Spinal cord (tissue), 9 donors: ENCODE measurements at regions not wholly inside any gene's neighbourhood (a gene's known extent, or its start where the extent isn't known, plus 50 kb on each side); places are given as distances from the start of the nearest gene placed in this dataset.

Experiments used
- DNase-seq, 6 donors: peaks; one replicate each; pipeline versions ENCODE4 v3.0.0 to v3.0.0-alpha.2; 2013 to 2015; ENCODE audit warnings: low spot score in 6 of 6, low read depth in 4 of 6
- H3K27ac ChIP-seq: one replicate; pipeline ENCODE4 v1.5.1; 2013; ENCODE audit warnings: low read depth, low read length, control low read depth
- H3K27me3 ChIP-seq: one replicate; pipeline ENCODE4 v1.6.1; 2013; ENCODE audit warnings: low read length; ENCODE audit not compliant: control insufficient read depth, insufficient read depth
- H3K36me3 ChIP-seq: one replicate; pipeline ENCODE4 v1.6.1; 2013; ENCODE audit warnings: low read length; ENCODE audit not compliant: control insufficient read depth, insufficient read depth
- H3K4me1 ChIP-seq: one replicate; pipeline ENCODE4 v1.6.1; 2013; ENCODE audit warnings: low read length; ENCODE audit not compliant: control insufficient read depth, insufficient read depth
- H3K4me3 ChIP-seq: one replicate; pipeline ENCODE4 v1.5.1; 2013; ENCODE audit warnings: low read depth, low read length, control low read depth
- H3K9me3 ChIP-seq: one replicate; pipeline ENCODE4 v1.6.1; 2013; ENCODE audit warnings: low read length; ENCODE audit not compliant: control insufficient read depth, insufficient read depth
- WGBS: methylation state at CpG from one replicate; pipeline ENCODE4 v1.1.5; 2013; ENCODE audit warnings: missing lambda C conversion rate; ENCODE audit not compliant: insufficient coverage; 5-methylcytosine and 5-hydroxymethylcytosine counted together
- donor health status: healthy.

- no peaks in the 10 kb centered on the region for H3K36me3 ChIP-seq
- no peaks in the 10 kb centered on the region for H3K27me3 ChIP-seq
- peaks cover 1% of the 10 kb centered on the region for H3K9me3 ChIP-seq
- no CpG with 5 or more reads among the region's 1 CpG for WGBS
- H3K4me1 ChIP-seq: no peaks in the 10 kb centered on the region
- H3K4me3 ChIP-seq: no peak overlapping the region
- no peak overlapping the region for H3K27ac ChIP-seq
- no peak for DNase-seq
Measured at GRCh38 chr7:97351488-97351887, 234.0 kb downstream of the SDHAF3 start.

- Histone ChIP-seq H3K9me3 (no peaks in the 10 kb centered on the region), H3K36me3 (no peaks in the 10 kb centered on the region), H3K27me3 (no peaks in the 10 kb centered on the region), H3K4me1 (no peaks in the 10 kb centered on the region), H3K27ac (no peak overlapping the region), H3K4me3 (no peak overlapping the region)
- no peak for DNase-seq
Measured at GRCh38 chr7:97357459-97357858, 240.0 kb downstream of the SDHAF3 start.

GRCh38 chr7:97372882-97373281, 255.4 kb downstream of the SDHAF3 start:
- no peak overlapping the region for H3K27ac ChIP-seq
- no peaks in the 10 kb centered on the region for H3K9me3 ChIP-seq
- H3K36me3 ChIP-seq: no peaks in the 10 kb centered on the region
- no peak overlapping the region for H3K4me3 ChIP-seq
- no peak for DNase-seq
- H3K27me3 ChIP-seq: no peaks in the 10 kb centered on the region
- 40% methylated on average over 1 of the region's 3 CpGs for WGBS
- no peaks in the 10 kb centered on the region for H3K4me1 ChIP-seq

GRCh38 chr7:97373736-97374135, 256.2 kb downstream of the SDHAF3 start:
- H3K36me3 ChIP-seq: no peaks in the 10 kb centered on the region
- WGBS: 45% methylated on average over 5 of the region's 6 CpGs
- no peaks in the 10 kb centered on the region for H3K27me3 ChIP-seq

GRCh38 chr7:97377713-97378112, 260.2 kb downstream of the SDHAF3 start:
- H3K27me3 ChIP-seq: no peaks in the 10 kb centered on the region
- H3K36me3 ChIP-seq: no peaks in the 10 kb centered on the region
- no peak for DNase-seq
- no peaks in the 10 kb centered on the region for H3K9me3 ChIP-seq
- no peak overlapping the region for H3K4me3 ChIP-seq
- H3K4me1 ChIP-seq: no peaks in the 10 kb centered on the region
- H3K27ac ChIP-seq: no peak overlapping the region
- no CpG with 5 or more reads among the region's 3 CpGs for WGBS

More at GRCh38 chr7:97373736-97374135, 256.2 kb downstream of the SDHAF3 start:
- H3K9me3 ChIP-seq: no peaks in the 10 kb centered on the region
- H3K4me1 ChIP-seq: no peaks in the 10 kb centered on the region
- no peak for DNase-seq
- no peak overlapping the region for H3K27ac ChIP-seq
- no peak overlapping the region for H3K4me3 ChIP-seq

- no peak overlapping the region for H3K4me3 ChIP-seq
- DNase-seq: no peak
- WGBS: no CpG with 5 or more reads among the region's 4 CpGs
- no peaks in the 10 kb centered on the region for H3K27me3 ChIP-seq
- no peaks in the 10 kb centered on the region for H3K36me3 ChIP-seq
- H3K4me1 ChIP-seq: no peaks in the 10 kb centered on the region
- no peak overlapping the region for H3K27ac ChIP-seq
- no peaks in the 10 kb centered on the region for H3K9me3 ChIP-seq
Measured at GRCh38 chr7:97381815-97382554, 264.5 kb downstream of the SDHAF3 start.

- Histone ChIP-seq H3K4me1 (no peaks in the 10 kb centered on the region), H3K27me3 (no peaks in the 10 kb centered on the region), H3K27ac (no peak overlapping the region), H3K9me3 (no peaks in the 10 kb centered on the region), H3K36me3 (no peaks in the 10 kb centered on the region), H3K4me3 (no peak overlapping the region)
- WGBS: 100% methylated on average over 4 of the region's 6 CpGs
- no peak for DNase-seq
Measured at GRCh38 chr7:97390052-97390451, 272.6 kb downstream of the SDHAF3 start.

- no peaks in the 10 kb centered on the region for H3K36me3 ChIP-seq
- 59% methylated on average over 3 of the region's 4 CpGs for WGBS
- H3K9me3 ChIP-seq: no peaks in the 10 kb centered on the region
- no peaks in the 10 kb centered on the region for H3K27me3 ChIP-seq
- no peaks in the 10 kb centered on the region for H3K4me1 ChIP-seq
- DNase-seq: no peak
- H3K27ac ChIP-seq: no peak overlapping the region
- no peak overlapping the region for H3K4me3 ChIP-seq
Measured at GRCh38 chr7:97390915-97391593, 273.6 kb downstream of the SDHAF3 start.

GRCh38 chr7:97401398-97401797, 283.9 kb downstream of the SDHAF3 start:
- no peaks in the 10 kb centered on the region for H3K9me3 ChIP-seq
- H3K27me3 ChIP-seq: no peaks in the 10 kb centered on the region
- DNase-seq: no peak
- H3K27ac ChIP-seq: no peak overlapping the region
- no peak overlapping the region for H3K4me3 ChIP-seq
- no peaks in the 10 kb centered on the region for H3K4me1 ChIP-seq
- no peaks in the 10 kb centered on the region for H3K36me3 ChIP-seq
- WGBS: 82% methylated on average over 2 of the region's 5 CpGs

GRCh38 chr7:97405835-97406234, 288.3 kb downstream of the SDHAF3 start:
- Histone ChIP-seq H3K27ac (no peak overlapping the region), H3K4me1 (no peaks in the 10 kb centered on the region), H3K36me3 (no peaks in the 10 kb centered on the region), H3K4me3 (no peak overlapping the region), H3K9me3 (no peaks in the 10 kb centered on the region), H3K27me3 (no peaks in the 10 kb centered on the region)
- no CpG with 5 or more reads among the region's 3 CpGs for WGBS
- peak in 1 of 6 donors; percentile 12 for DNase-seq
